Nephron progenitor cell (in vitro differentiated cells): ENCODE measurements at regions not wholly inside any gene's neighbourhood (a gene's known extent, or its start where the extent isn't known, plus 50 kb on each side); places are given as distances from the start of the nearest gene placed in this dataset.

Experiments
- DNase-seq: peaks from one replicate; pipeline ENCODE4 v3.0.0; 2021
- H3K27ac Mint-ChIP-seq: 2 replicates; pipeline ENCODE4 v1.8.0; 2021; ENCODE audit warnings: mild to moderate bottlenecking, moderate library complexity, mixed read lengths
- H3K27me3 Mint-ChIP-seq: 2 replicates; pipeline ENCODE4 v1.8.0; 2021; ENCODE audit warnings: mild to moderate bottlenecking, low read depth, mixed read lengths; ENCODE audit not compliant: poor library complexity
- H3K36me3 Mint-ChIP-seq: 2 replicates; pipeline ENCODE4 v1.8.0; 2021; ENCODE audit warnings: low read depth, mixed read lengths
- H3K4me1 Mint-ChIP-seq: 2 replicates; pipeline ENCODE4 v1.8.0; 2021; ENCODE audit warnings: mixed read lengths
- H3K4me3 Mint-ChIP-seq: 2 replicates; pipeline ENCODE4 v1.8.0; 2021; ENCODE audit warnings: mild to moderate bottlenecking, moderate library complexity, mixed read lengths
- H3K9me3 Mint-ChIP-seq: 2 replicates; pipeline ENCODE4 v1.8.0; 2021; ENCODE audit warnings: mild to moderate bottlenecking, moderate library complexity, mixed read lengths
- CTCF ChIP-seq: fragments of 200-600 bp; sonication (generic); IDR thresholded peaks from 2 replicates; pipeline ENCODE4 v1.5.0; 2021; ENCODE audit warnings: antibody characterized with exemption

- Mint-ChIP-seq H3K9me3 (peaks cover 10% of the 10 kb centered on the region), H3K27ac (no peak overlapping the region), H3K4me3 (no peak overlapping the region), H3K36me3 (peaks cover 8% of the 10 kb centered on the region), H3K4me1 (peaks cover 76% of the 10 kb centered on the region), H3K27me3 (peaks cover 49% of the 10 kb centered on the region)
- no peak for DNase-seq
- no peak for TF ChIP-seq CTCF
These were observed 94.2 kb upstream of the LHX1 start for GRCh38 chr17:36842963-36843558.

DNA sequence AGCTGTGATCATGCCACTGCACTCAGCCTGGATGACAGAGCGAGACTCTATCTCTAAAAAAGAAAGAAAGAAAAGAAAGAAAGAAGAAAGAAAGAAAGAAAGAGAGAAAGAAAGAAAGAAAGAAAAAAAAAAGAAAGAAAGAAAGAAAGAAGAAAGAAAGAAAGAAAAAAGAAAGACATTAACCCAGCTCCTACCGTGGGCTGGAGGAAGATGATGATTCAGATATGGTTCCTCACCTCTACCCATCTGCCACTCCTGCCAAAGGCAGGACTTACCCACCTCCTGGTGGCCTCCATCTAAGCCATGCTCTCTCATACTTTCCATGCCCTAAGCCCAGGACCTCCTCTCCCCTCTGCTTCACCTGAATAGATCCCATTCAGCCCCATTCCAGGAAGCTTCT, 93.3 kb upstream of the LHX1 start:
- peaks cover 49% of the 10 kb centered on the region for H3K27me3 Mint-ChIP-seq
- H3K27ac Mint-ChIP-seq = no peak overlapping the region
- H3K4me1 Mint-ChIP-seq = peaks cover 77% of the 10 kb centered on the region
- peaks cover 8% of the 10 kb centered on the region for H3K36me3 Mint-ChIP-seq
- H3K4me3 Mint-ChIP-seq = no peak overlapping the region
- TF ChIP-seq CTCF = no peak
- H3K9me3 Mint-ChIP-seq = peaks cover 10% of the 10 kb centered on the region
- DNase-seq = no peak

- Mint-ChIP-seq H3K4me3 (no peak overlapping the region), H3K4me1 (peaks cover 75% of the 10 kb centered on the region), H3K9me3 (peaks cover 10% of the 10 kb centered on the region), H3K36me3 (peaks cover 8% of the 10 kb centered on the region), H3K27me3 (peaks cover 49% of the 10 kb centered on the region), H3K27ac (no peak overlapping the region)
- no peak for DNase-seq
- TF ChIP-seq CTCF = no peak
These were observed 92.7 kb upstream of the LHX1 start for GRCh38 chr17:36844601-36845000.

DNA sequence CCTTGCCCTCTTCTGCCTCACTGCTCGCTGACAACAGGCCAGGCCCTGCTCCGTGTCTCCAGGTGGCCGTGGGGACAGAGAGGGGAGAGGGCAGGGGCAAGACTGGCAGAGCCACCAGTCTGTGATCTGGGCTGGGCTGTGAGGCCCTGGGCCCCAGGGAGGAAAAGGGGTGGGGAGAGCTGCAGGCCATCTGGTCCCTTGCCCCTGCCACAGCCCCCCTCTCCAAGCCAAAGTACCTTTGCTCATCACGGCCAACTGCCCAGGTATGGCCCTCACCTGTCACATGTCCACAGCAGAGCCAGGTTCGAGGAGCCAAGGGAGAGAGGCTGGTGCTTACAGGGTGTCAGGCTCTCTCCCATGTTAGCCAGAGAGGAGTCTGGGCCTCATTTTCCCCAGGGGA, 91.4 kb upstream of the LHX1 start:
- H3K27ac Mint-ChIP-seq = no peak overlapping the region
- H3K4me1 Mint-ChIP-seq = peaks cover 77% of the 10 kb centered on the region
- H3K9me3 Mint-ChIP-seq = peaks cover 9% of the 10 kb centered on the region
- H3K4me3 Mint-ChIP-seq = no peak overlapping the region
- peaks cover 39% of the 10 kb centered on the region for H3K27me3 Mint-ChIP-seq
- no peak for DNase-seq
- H3K36me3 Mint-ChIP-seq = peaks cover 8% of the 10 kb centered on the region
- no peak for TF ChIP-seq CTCF

GRCh38 chr17:36846410-36847292, 90.6 kb upstream of the LHX1 start:
- Mint-ChIP-seq H3K9me3 (peaks cover 4% of the 10 kb centered on the region), H3K4me1 (peaks cover 85% of the 10 kb centered on the region), H3K27ac (peak overlapping the region; percentile 68), H3K4me3 (peak overlapping the region; percentile 42), H3K36me3 (peaks cover 4% of the 10 kb centered on the region), H3K27me3 (peaks cover 33% of the 10 kb centered on the region)
- TF ChIP-seq CTCF = no peak
- DNase-seq = peak; percentile 35
